Hepatocyte (in vitro differentiated cells): ENCODE measurements at regions not wholly inside any gene's neighbourhood (a gene's known extent, or its start where the extent isn't known, plus 50 kb on each side); places are given as distances from the start of the nearest gene placed in this dataset.

Source experiments
- DNase-seq: peaks from one replicate; pipeline ENCODE4 v3.0.0-alpha.2; 2016; ENCODE audit warnings: low spot score
- H2AFZ ChIP-seq: fragments of 200-600 bp; sonication (generic); 2 replicates; pipeline ENCODE4 v1.6.0; 2016; ENCODE audit warnings: antibody characterized with exemption, mild to moderate bottlenecking
- H3K27ac ChIP-seq: fragments of 200-600 bp; sonication (generic); 2 replicates; pipeline ENCODE4 v1.5.1; 2016; ENCODE audit warnings: mild to moderate bottlenecking
- H3K27me3 ChIP-seq: fragments of 200-600 bp; sonication (generic); 2 replicates; pipeline ENCODE4 v1.6.1; 2016
- H3K36me3 ChIP-seq: fragments of 200-600 bp; sonication (generic); replicated peaks from 2 replicates; pipeline ENCODE4 v1.5.1; 2016; ENCODE audit warnings: low read depth; ENCODE audit not compliant: insufficient read depth
- H3K4me1 ChIP-seq: fragments of 200-600 bp; sonication (generic); 2 replicates; pipeline ENCODE4 v1.5.1; 2016; ENCODE audit warnings: mild to moderate bottlenecking, moderate library complexity; ENCODE audit not compliant: insufficient read depth
- H3K4me2 ChIP-seq: fragments of 200-600 bp; sonication (generic); 2 replicates; pipeline ENCODE4 v1.6.0; 2016
- H3K4me3 ChIP-seq: fragments of 200-600 bp; sonication (generic); 2 replicates; pipeline ENCODE4 v1.5.1; 2016; ENCODE audit warnings: mild to moderate bottlenecking
- H3K79me2 ChIP-seq: fragments of 200-600 bp; sonication (generic); 2 replicates; pipeline ENCODE4 v1.6.0; 2017; ENCODE audit warnings: mild to moderate bottlenecking
- H3K9me2 ChIP-seq: fragments of 200-600 bp; sonication (generic); replicated peaks from 2 replicates; pipeline ENCODE4 v1.6.0; 2017; ENCODE audit warnings: mild to moderate bottlenecking; ENCODE audit not compliant: insufficient read depth
- H3K9me3 ChIP-seq: fragments of 200-600 bp; sonication (generic); 2 replicates; pipeline ENCODE4 v1.5.1; 2016; ENCODE audit warnings: low read depth, mild to moderate bottlenecking
- H4K20me1 ChIP-seq: fragments of 200-600 bp; sonication (generic); 2 replicates; pipeline ENCODE4 v1.6.0; 2016; ENCODE audit warnings: mild to moderate bottlenecking; ENCODE audit not compliant: insufficient read depth, poor library complexity, severe bottlenecking
- CTCF ChIP-seq: fragments of 200-600 bp; sonication (generic); IDR thresholded peaks from 2 replicates; pipeline ENCODE4 v1.5.1; 2016; ENCODE audit warnings: antibody characterized with exemption, mild to moderate bottlenecking; ENCODE audit not compliant: poor library complexity
- EZH2 ChIP-seq: fragments of 200-600 bp; sonication (generic); IDR thresholded peaks from 2 replicates; pipeline ENCODE4 v1.6.1; 2016; ENCODE audit warnings: antibody characterized with exemption, mild to moderate bottlenecking, borderline replicate concordance
- EZH2phosphoT487 ChIP-seq: fragments of 200-600 bp; sonication (generic); IDR thresholded peaks from one replicate; pipeline ENCODE4 v1.6.1; 2018; ENCODE audit warnings: antibody characterized with exemption, mild to moderate bottlenecking, low read depth, moderate library complexity; ENCODE audit not compliant: unreplicated experiment, severe bottlenecking
- WGBS: methylation state at CpG from one replicate; pipeline ENCODE4 v1.1.6; 2016; ENCODE audit warnings: low lambda C conversion rate; ENCODE audit errors: missing lambda C conversion rate; 5-methylcytosine and 5-hydroxymethylcytosine counted together

GRCh38 chr6:121506761-121507754, 71.6 kb downstream of the GJA1 start:
- Histone ChIP-seq H3K27ac (peak overlapping the region; percentile 50), H2AFZ (no peak overlapping the region), H3K4me3 (no peak overlapping the region), H3K9me3 (no peaks in the 10 kb centered on the region), H3K79me2 (no peaks in the 10 kb centered on the region), H3K27me3 (no peaks in the 10 kb centered on the region), H3K9me2 (no peaks in the 10 kb centered on the region), H3K36me3 (no peaks in the 10 kb centered on the region), H3K4me1 (peaks cover 6% of the 10 kb centered on the region), H4K20me1 (no peaks in the 10 kb centered on the region), H3K4me2 (no peak overlapping the region)
- DNase-seq, result peak; percentile 7
- 44% methylated on average over 7 of the region's 7 CpGs for WGBS
- TF ChIP-seq EZH2phosphoT487 (no peak), CTCF (no peak), EZH2 (no peak)

- no peaks in the 10 kb centered on the region for H3K9me3 ChIP-seq
- H3K4me3 ChIP-seq, result no peak overlapping the region
- H3K36me3 ChIP-seq, result no peaks in the 10 kb centered on the region
- peaks cover 6% of the 10 kb centered on the region for H3K4me1 ChIP-seq
- no peaks in the 10 kb centered on the region for H4K20me1 ChIP-seq
- H3K79me2 ChIP-seq, result no peaks in the 10 kb centered on the region
- H3K9me2 ChIP-seq, result no peaks in the 10 kb centered on the region
- H2AFZ ChIP-seq, result peak overlapping the region; percentile 12
- no peak overlapping the region for H3K4me2 ChIP-seq
- DNase-seq, result no peak
- no peaks in the 10 kb centered on the region for H3K27me3 ChIP-seq
- WGBS, result 34% methylated on average over 8 of the region's 8 CpGs
- H3K27ac ChIP-seq, result peak overlapping the region; percentile 11
- no peak for TF ChIP-seq EZH2phosphoT487
- TF ChIP-seq CTCF, result no peak
- TF ChIP-seq EZH2, result no peak
These were observed 75.2 kb downstream of the GJA1 start for GRCh38 chr6:121510568-121511177.

- TF ChIP-seq EZH2 (no peak), EZH2phosphoT487 (no peak), CTCF (no peak)
- WGBS, result 94% methylated on average over 1 of the region's 1 CpG
- no peaks in the 10 kb centered on the region for H3K9me3 ChIP-seq
- DNase-seq, result no peak
- no peak overlapping the region for H3K4me2 ChIP-seq
- H2AFZ ChIP-seq, result no peak overlapping the region
- H3K36me3 ChIP-seq, result no peaks in the 10 kb centered on the region
- H3K27me3 ChIP-seq, result no peaks in the 10 kb centered on the region
- no peak overlapping the region for H3K4me3 ChIP-seq
- H3K27ac ChIP-seq, result no peak overlapping the region
- no peaks in the 10 kb centered on the region for H3K9me2 ChIP-seq
- H3K4me1 ChIP-seq, result peaks cover 1% of the 10 kb centered on the region
- H3K79me2 ChIP-seq, result no peaks in the 10 kb centered on the region
- no peaks in the 10 kb centered on the region for H4K20me1 ChIP-seq
These were observed 80.3 kb downstream of the GJA1 start for GRCh38 chr6:121515630-121516265.
